Thyroid gland (tissue), 4 donors: ENCODE measurements at regions not wholly inside any gene's neighbourhood (a gene's known extent, or its start where the extent isn't known, plus 50 kb on each side); places are given as distances from the start of the nearest gene placed in this dataset.

Experiments
- POLR2A ChIP-seq, 2 donors: fragments of 450-650 bp; IDR thresholded peaks; one replicate each; pipeline ENCODE4 v1.6.1; 2017; ENCODE audit warnings: antibody characterized with exemption in 2 of 2, mild to moderate bottlenecking in 2 of 2, moderate library complexity in 1 of 2
- TF ChIP-seq, protein P1 (sequence below), 6 experiments: fragments of 200-600 bp in 3 of 6; fragments of 450-650 bp in 3 of 6; sonication (generic) in 3 of 6; IDR thresholded peaks; one replicate each; pipeline ENCODE4 v1.5.1; 2016 to 2019; ENCODE audit warnings: antibody characterized with exemption in 6 of 6, mild to moderate bottlenecking in 2 of 6, inconsistent platforms in 1 of 6, moderate library complexity in 1 of 6

DNA sequence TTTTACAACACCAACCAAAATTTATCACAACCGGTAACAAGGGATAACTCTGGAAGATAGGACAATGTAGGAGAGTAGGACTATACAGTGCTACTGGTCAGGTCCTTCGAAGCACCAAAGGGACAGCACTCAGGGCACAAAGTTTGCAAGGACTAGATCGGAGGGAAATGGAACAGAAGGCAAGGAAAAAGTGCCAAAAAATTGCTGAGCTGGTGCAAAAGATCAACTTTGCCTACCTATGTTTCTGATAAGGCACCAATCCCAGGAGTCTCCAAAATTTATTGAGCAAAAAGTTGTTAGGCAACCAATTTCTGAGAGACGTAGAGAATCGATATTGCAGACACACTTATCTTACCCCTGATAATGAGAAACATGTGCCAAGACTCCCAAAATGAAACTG lies 160.0 kb upstream of the PLEKHA5 start:
- TF ChIP-seq, protein P1, sequence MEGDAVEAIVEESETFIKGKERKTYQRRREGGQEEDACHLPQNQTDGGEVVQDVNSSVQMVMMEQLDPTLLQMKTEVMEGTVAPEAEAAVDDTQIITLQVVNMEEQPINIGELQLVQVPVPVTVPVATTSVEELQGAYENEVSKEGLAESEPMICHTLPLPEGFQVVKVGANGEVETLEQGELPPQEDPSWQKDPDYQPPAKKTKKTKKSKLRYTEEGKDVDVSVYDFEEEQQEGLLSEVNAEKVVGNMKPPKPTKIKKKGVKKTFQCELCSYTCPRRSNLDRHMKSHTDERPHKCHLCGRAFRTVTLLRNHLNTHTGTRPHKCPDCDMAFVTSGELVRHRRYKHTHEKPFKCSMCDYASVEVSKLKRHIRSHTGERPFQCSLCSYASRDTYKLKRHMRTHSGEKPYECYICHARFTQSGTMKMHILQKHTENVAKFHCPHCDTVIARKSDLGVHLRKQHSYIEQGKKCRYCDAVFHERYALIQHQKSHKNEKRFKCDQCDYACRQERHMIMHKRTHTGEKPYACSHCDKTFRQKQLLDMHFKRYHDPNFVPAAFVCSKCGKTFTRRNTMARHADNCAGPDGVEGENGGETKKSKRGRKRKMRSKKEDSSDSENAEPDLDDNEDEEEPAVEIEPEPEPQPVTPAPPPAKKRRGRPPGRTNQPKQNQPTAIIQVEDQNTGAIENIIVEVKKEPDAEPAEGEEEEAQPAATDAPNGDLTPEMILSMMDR (IDR thresholded peaks at IDR 0.05), result no peak
- TF ChIP-seq POLR2A (IDR thresholded peaks at IDR 0.05), result no peak
